H9 (cell line): ENCODE measurements at regions not wholly inside any gene's neighbourhood (a gene's known extent, or its start where the extent isn't known, plus 50 kb on each side); places are given as distances from the start of the nearest gene placed in this dataset.

ENCODE experiments used
- DNase-seq: peaks from one replicate; pipeline ENCODE4 v3.0.0-alpha.2; 2017
- H2AFZ ChIP-seq: one replicate; pipeline ENCODE4 v1.6.1; 2013; ENCODE audit warnings: mild to moderate bottlenecking, low read length, control low read depth, moderate library complexity
- H2AK5ac ChIP-seq: 2 replicates; pipeline ENCODE4 v1.6.1; 2013; ENCODE audit warnings: low read length, control low read depth, mixed read lengths; ENCODE audit not compliant: insufficient read length
- H2BK120ac ChIP-seq: one replicate; pipeline ENCODE4 v1.6.1; 2013; ENCODE audit warnings: low read depth, mild to moderate bottlenecking, low read length, control low read depth, inconsistent platforms; ENCODE audit not compliant: poor library complexity, severe bottlenecking
- H2BK12ac ChIP-seq: 2 replicates; pipeline ENCODE4 v1.6.1; 2013; ENCODE audit warnings: low read length, control low read depth, mixed read lengths, low read depth; ENCODE audit not compliant: insufficient read length
- H2BK15ac ChIP-seq: 2 replicates; pipeline ENCODE4 v1.6.1; 2013; ENCODE audit warnings: low read depth, low read length, control low read depth
- H2BK20ac ChIP-seq: one replicate; pipeline ENCODE4 v1.6.1; 2013; ENCODE audit warnings: low read depth, mild to moderate bottlenecking, low read length, control low read depth, inconsistent platforms; ENCODE audit not compliant: poor library complexity, severe bottlenecking
- H2BK5ac ChIP-seq: 2 replicates; pipeline ENCODE4 v1.6.1; 2013; ENCODE audit warnings: low read length, control low read depth, mixed read lengths; ENCODE audit not compliant: insufficient read length
- H3K14ac ChIP-seq: 2 replicates; pipeline ENCODE4 v1.6.1; 2013; ENCODE audit warnings: low read length, control low read depth; ENCODE audit not compliant: insufficient read depth
- H3K18ac ChIP-seq: 2 replicates; pipeline ENCODE4 v1.6.1; 2013; ENCODE audit warnings: low read depth, mild to moderate bottlenecking, mixed read lengths, low read length, control low read depth; ENCODE audit not compliant: insufficient read length
- H3K23ac ChIP-seq: 2 replicates; pipeline ENCODE4 v1.6.1; 2013; ENCODE audit warnings: low read length, control low read depth, mixed read lengths, low read depth; ENCODE audit not compliant: insufficient read length
- H3K23me2 ChIP-seq: 2 replicates; pipeline ENCODE4 v1.6.1; 2013; ENCODE audit warnings: low read depth, mild to moderate bottlenecking, mixed read lengths, low read length, control low read depth; ENCODE audit not compliant: insufficient read length, poor library complexity, severe bottlenecking
- H3K27ac ChIP-seq: 2 replicates; pipeline ENCODE4 v1.5.1; 2013; ENCODE audit warnings: low read length, control low read depth, mixed read lengths, low read depth; ENCODE audit not compliant: insufficient read length
- H3K27me3 ChIP-seq: 2 replicates; pipeline ENCODE4 v1.6.1; 2013; ENCODE audit warnings: low read length, control low read depth, inconsistent platforms; ENCODE audit not compliant: insufficient read depth
- H3K4ac ChIP-seq: 2 replicates; pipeline ENCODE4 v1.6.1; 2013; ENCODE audit warnings: low read depth, mild to moderate bottlenecking, control low read depth, inconsistent platforms, low read length, moderate library complexity
- H3K4me1 ChIP-seq: 2 replicates; pipeline ENCODE4 v1.6.1; 2013; ENCODE audit warnings: low read length, control low read depth, inconsistent platforms; ENCODE audit not compliant: insufficient read depth
- H3K4me2 ChIP-seq: 2 replicates; pipeline ENCODE4 v1.6.1; 2013; ENCODE audit warnings: low read length, control low read depth, mixed read lengths; ENCODE audit not compliant: insufficient read length, insufficient read depth
- H3K56ac ChIP-seq: 2 replicates; pipeline ENCODE4 v1.6.1; 2013; ENCODE audit warnings: low read depth, mild to moderate bottlenecking, mixed read lengths, low read length, control low read depth; ENCODE audit not compliant: insufficient read length
- H3K79me1 ChIP-seq: 2 replicates; pipeline ENCODE4 v1.6.1; 2013; ENCODE audit warnings: low read depth, mild to moderate bottlenecking, moderate library complexity, low read length, control low read depth, inconsistent platforms; ENCODE audit not compliant: insufficient read depth, poor library complexity, severe bottlenecking
- H3K79me2 ChIP-seq: 2 replicates; pipeline ENCODE4 v1.6.1; 2013; ENCODE audit warnings: low read length, control low read depth, inconsistent platforms; ENCODE audit not compliant: insufficient read depth
- H3K9ac ChIP-seq: 2 replicates; pipeline ENCODE4 v1.6.1; 2013; ENCODE audit warnings: low read length, control low read depth, mixed read lengths; ENCODE audit not compliant: insufficient read length; ENCODE audit errors: extremely low read depth
- H3K9me3 ChIP-seq: one replicate; pipeline ENCODE4 v1.6.1; 2013; ENCODE audit warnings: low read depth, low read length, inconsistent platforms; ENCODE audit not compliant: control insufficient read depth
- H3T11ph ChIP-seq: one replicate; pipeline ENCODE4 v1.6.1; 2013; ENCODE audit warnings: mild to moderate bottlenecking, low read length, control low read depth, inconsistent platforms
- H4K20me1 ChIP-seq: one replicate; pipeline ENCODE4 v1.6.1; 2013; ENCODE audit not compliant: control insufficient read depth, insufficient read length, insufficient read depth
- H4K5ac ChIP-seq: 2 replicates; pipeline ENCODE4 v1.6.1; 2013; ENCODE audit warnings: low read depth, mild to moderate bottlenecking, mixed read lengths, low read length, control low read depth; ENCODE audit not compliant: insufficient read length
- H4K8ac ChIP-seq: replicated peaks from 2 replicates; pipeline ENCODE4 v1.6.1; 2013; ENCODE audit warnings: low read length, control low read depth, mixed read lengths, low read depth; ENCODE audit not compliant: insufficient read length
- H4K91ac ChIP-seq: 2 replicates; pipeline ENCODE4 v1.6.1; 2013; ENCODE audit warnings: low read depth, mild to moderate bottlenecking, moderate library complexity, mixed read lengths, low read length, control low read depth; ENCODE audit not compliant: insufficient read length
- H3K27ac Mint-ChIP-seq, 3 experiments: 2 replicates in 2 of 3; 3 replicates in 1 of 3; pipeline ENCODE4 v1.8.0; 2020 to 2021; ENCODE audit warnings: mixed read lengths in 3 of 3, mild to moderate bottlenecking in 1 of 3, moderate library complexity in 1 of 3
- H3K27me3 Mint-ChIP-seq: 2 replicates; pipeline ENCODE4 v1.8.0; 2021; ENCODE audit warnings: low read depth, mild to moderate bottlenecking, moderate library complexity, mixed read lengths
- H3K36me3 Mint-ChIP-seq, 3 experiments: 2 replicates in 2 of 3; 3 replicates in 1 of 3; pipeline ENCODE4 v1.8.0; 2020 to 2021; ENCODE audit warnings: low read depth in 3 of 3, mixed read lengths in 3 of 3; ENCODE audit not compliant: insufficient read depth in 1 of 3
- H3K4me1 Mint-ChIP-seq, 2 experiments: 2 replicates each; pipeline ENCODE4 v1.8.0; 2020; ENCODE audit warnings: mixed read lengths in 2 of 2
- H3K4me3 Mint-ChIP-seq, 2 experiments: 2 replicates in 1 of 2; 3 replicates in 1 of 2; pipeline ENCODE4 v1.8.0; 2020 to 2021; ENCODE audit warnings: mild to moderate bottlenecking in 2 of 2, mixed read lengths in 2 of 2, moderate library complexity in 1 of 2
- H3K9me3 Mint-ChIP-seq, 2 experiments: 2 replicates in 1 of 2; 3 replicates in 1 of 2; pipeline ENCODE4 v1.8.0; 2020; ENCODE audit warnings: mild to moderate bottlenecking in 2 of 2, mixed read lengths in 2 of 2, moderate library complexity in 1 of 2
- WGBS: extraction: QIAGEN DNeasy Blood & Tissue Kit; methylation state at CpG from one replicate; pipeline ENCODE4 v1.1.7; 2013; ENCODE audit warnings: missing lambda C conversion rate, low lambda C conversion rate, mixed read lengths; ENCODE audit not compliant: insufficient read length; ENCODE audit errors: extremely low coverage; 5-methylcytosine and 5-hydroxymethylcytosine counted together
- TF ChIP-seq, protein P1 (sequence below): fragments of 200-600 bp; sonication (generic); conservative IDR thresholded peaks from 3 replicates; pipeline ENCODE4 v1.8.0; 2021; ENCODE audit warnings: antibody characterized with exemption, mild to moderate bottlenecking

DNA sequence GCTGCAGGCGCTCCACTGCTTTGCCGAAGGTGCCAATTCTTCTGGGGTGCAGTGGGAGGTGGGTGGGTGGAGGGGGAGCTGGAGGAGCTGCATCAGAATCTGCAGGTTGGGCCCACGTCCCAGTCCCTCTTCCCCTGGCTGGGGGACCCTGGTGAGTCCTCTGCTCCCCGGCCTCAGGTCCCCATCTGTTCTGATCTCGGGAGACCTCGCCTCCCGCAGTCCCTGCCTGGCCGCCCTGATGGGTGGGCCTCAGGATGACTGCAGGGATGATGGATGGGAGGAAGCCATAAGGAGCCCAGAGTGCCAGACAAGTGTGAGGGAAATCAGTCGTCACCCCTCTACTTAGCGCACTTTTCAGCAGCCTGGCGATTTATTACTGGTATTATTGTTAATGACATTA lies 89.3 kb upstream of the PCBD1 start:
- TF ChIP-seq, protein P1, sequence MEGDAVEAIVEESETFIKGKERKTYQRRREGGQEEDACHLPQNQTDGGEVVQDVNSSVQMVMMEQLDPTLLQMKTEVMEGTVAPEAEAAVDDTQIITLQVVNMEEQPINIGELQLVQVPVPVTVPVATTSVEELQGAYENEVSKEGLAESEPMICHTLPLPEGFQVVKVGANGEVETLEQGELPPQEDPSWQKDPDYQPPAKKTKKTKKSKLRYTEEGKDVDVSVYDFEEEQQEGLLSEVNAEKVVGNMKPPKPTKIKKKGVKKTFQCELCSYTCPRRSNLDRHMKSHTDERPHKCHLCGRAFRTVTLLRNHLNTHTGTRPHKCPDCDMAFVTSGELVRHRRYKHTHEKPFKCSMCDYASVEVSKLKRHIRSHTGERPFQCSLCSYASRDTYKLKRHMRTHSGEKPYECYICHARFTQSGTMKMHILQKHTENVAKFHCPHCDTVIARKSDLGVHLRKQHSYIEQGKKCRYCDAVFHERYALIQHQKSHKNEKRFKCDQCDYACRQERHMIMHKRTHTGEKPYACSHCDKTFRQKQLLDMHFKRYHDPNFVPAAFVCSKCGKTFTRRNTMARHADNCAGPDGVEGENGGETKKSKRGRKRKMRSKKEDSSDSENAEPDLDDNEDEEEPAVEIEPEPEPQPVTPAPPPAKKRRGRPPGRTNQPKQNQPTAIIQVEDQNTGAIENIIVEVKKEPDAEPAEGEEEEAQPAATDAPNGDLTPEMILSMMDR = no peak
- H3T11ph ChIP-seq = no peak overlapping the region
- H3K36me3 Mint-ChIP-seq = peaks cover 0 to 4% (median 0%) of the 10 kb centered on the region in 3 experiments; a peak in 3 of 7 replicates
- no peak overlapping the region for H2BK15ac ChIP-seq
- no peaks in the 10 kb centered on the region for H3K79me1 ChIP-seq
- no peak overlapping the region for H4K91ac ChIP-seq
- no peaks in the 10 kb centered on the region for H3K79me2 ChIP-seq
- no peaks in the 10 kb centered on the region for H3K4me1 ChIP-seq
- no peak overlapping the region for H2BK12ac ChIP-seq
- no peaks in the 10 kb centered on the region for H3K23me2 ChIP-seq
- no peaks in the 10 kb centered on the region for H4K20me1 ChIP-seq
- no peak overlapping the region for H3K9ac ChIP-seq
- H3K56ac ChIP-seq = no peak overlapping the region
- DNase-seq = no peak
- H3K18ac ChIP-seq = no peak overlapping the region
- no peak overlapping the region; the same call in 1 of the 2 replicates for H3K14ac ChIP-seq
- no peak overlapping the region for H2BK5ac ChIP-seq
- peaks cover 41% of the 10 kb centered on the region for H3K27me3 Mint-ChIP-seq
- no peak overlapping the region for H2AK5ac ChIP-seq
- H3K9me3 Mint-ChIP-seq = peaks cover 3 to 6% of the 10 kb centered on the region in 2 experiments; a peak in 4 of 5 replicates
- no peak overlapping the region for H3K23ac ChIP-seq
- no peaks in the 10 kb centered on the region; the same call in 1 of the 2 replicates for H3K27me3 ChIP-seq
- no peaks in the 10 kb centered on the region for H3K9me3 ChIP-seq
- peaks cover 5 to 9% of the 10 kb centered on the region in 2 experiments; a peak in 3 of 4 replicates for H3K4me1 Mint-ChIP-seq
- H3K27ac Mint-ChIP-seq = no peak overlapping the region
- no peak overlapping the region for H2BK120ac ChIP-seq
- no peak overlapping the region for H4K5ac ChIP-seq
- WGBS = no CpG with 5 or more reads among the region's 11 CpGs
- H3K4me3 Mint-ChIP-seq = no peak overlapping the region
- no peak overlapping the region for H2AFZ ChIP-seq
- H3K4me2 ChIP-seq = no peak overlapping the region
- H4K8ac ChIP-seq = no peak overlapping the region
- no peak overlapping the region for H2BK20ac ChIP-seq
- no peak overlapping the region for H3K4ac ChIP-seq
- H3K27ac ChIP-seq = no peak overlapping the region
